MM.1S (cell line): ENCODE measurements at regions not wholly inside any gene's neighbourhood (a gene's known extent, or its start where the extent isn't known, plus 50 kb on each side); places are given as distances from the start of the nearest gene placed in this dataset.

Experiments used
- DNase-seq: peaks from one replicate; pipeline ENCODE4 v3.0.0-alpha.2; 2015
- H2AFZ ChIP-seq: fragments of 300-600 bp; sonication (generic); 2 replicates; pipeline ENCODE4 v1.6.0; 2016; ENCODE audit warnings: antibody characterized with exemption, low read length
- H3F3A ChIP-seq: fragments of 300-600 bp; sonication (generic); 2 replicates; pipeline ENCODE4 v1.6.1; 2016; ENCODE audit warnings: mild to moderate bottlenecking, antibody characterized with exemption, low read length, moderate library complexity, mixed read lengths; ENCODE audit not compliant: insufficient read depth
- H3K27ac ChIP-seq: fragments of 300-600 bp; sonication (generic); 2 replicates; pipeline ENCODE4 v1.5.1; 2016; ENCODE audit warnings: mild to moderate bottlenecking, low read length
- H3K27me3 ChIP-seq: fragments of 300-600 bp; sonication (generic); replicated peaks from 2 replicates; pipeline ENCODE4 v1.6.0; 2016; ENCODE audit warnings: low read length; ENCODE audit not compliant: insufficient read depth
- H3K36me3 ChIP-seq: fragments of 300-600 bp; sonication (generic); replicated peaks from 2 replicates; pipeline ENCODE4 v1.6.1; 2016; ENCODE audit warnings: mild to moderate bottlenecking, low read length, mixed read lengths; ENCODE audit not compliant: insufficient read depth
- H3K4me1 ChIP-seq: fragments of 300-600 bp; sonication (generic); 2 replicates; pipeline ENCODE4 v1.6.1; 2016; ENCODE audit warnings: low read length, mixed read lengths
- H3K4me2 ChIP-seq: fragments of 300-600 bp; sonication (generic); 2 replicates; pipeline ENCODE4 v1.6.0; 2016; ENCODE audit warnings: low read depth, low read length
- H3K4me3 ChIP-seq: fragments of 300-600 bp; sonication (generic); 2 replicates; pipeline ENCODE4 v1.5.1; 2016; ENCODE audit warnings: low read length, mixed read lengths
- H3K79me2 ChIP-seq: fragments of 300-600 bp; sonication (generic); 2 replicates; pipeline ENCODE4 v1.6.1; 2016; ENCODE audit warnings: mixed run types, low read length, mixed read lengths
- H3K9ac ChIP-seq: fragments of 300-600 bp; sonication (generic); 2 replicates; pipeline ENCODE4 v1.6.1; 2016; ENCODE audit warnings: low read length, mixed read lengths
- H3K9me2 ChIP-seq: fragments of 300-600 bp; sonication (generic); replicated peaks from 2 replicates; pipeline ENCODE4 v1.6.1; 2016; ENCODE audit warnings: mild to moderate bottlenecking, low read length, mixed read lengths; ENCODE audit not compliant: insufficient read depth
- H3K9me3 ChIP-seq: fragments of 300-600 bp; sonication (generic); replicated peaks from 2 replicates; pipeline ENCODE4 v1.6.1; 2016; ENCODE audit warnings: mild to moderate bottlenecking, low read length, mixed read lengths; ENCODE audit not compliant: insufficient read depth
- H4K20me1 ChIP-seq: fragments of 300-600 bp; sonication (generic); 2 replicates; pipeline ENCODE4 v1.6.1; 2016; ENCODE audit warnings: mild to moderate bottlenecking, low read length, moderate library complexity, mixed read lengths; ENCODE audit not compliant: insufficient read depth
- EZH2 ChIP-seq: fragments of 300-600 bp; sonication (generic); optimal IDR thresholded peaks from 2 replicates; pipeline ENCODE3; 2017; ENCODE audit warnings: low read depth, mild to moderate bottlenecking, antibody characterized with exemption, low read length, mixed read lengths
- EZH2phosphoT487 ChIP-seq: fragments of 300-600 bp; sonication (generic); IDR thresholded peaks from 2 replicates; pipeline ENCODE4 v1.6.1; 2018; ENCODE audit warnings: antibody characterized with exemption, low read length
- TF ChIP-seq, protein P1 (sequence below): fragments of 300-600 bp; sonication (generic); IDR thresholded peaks from 2 replicates; pipeline ENCODE4 v1.5.1; 2016; ENCODE audit warnings: antibody characterized with exemption, low read length, mixed read lengths

DNA sequence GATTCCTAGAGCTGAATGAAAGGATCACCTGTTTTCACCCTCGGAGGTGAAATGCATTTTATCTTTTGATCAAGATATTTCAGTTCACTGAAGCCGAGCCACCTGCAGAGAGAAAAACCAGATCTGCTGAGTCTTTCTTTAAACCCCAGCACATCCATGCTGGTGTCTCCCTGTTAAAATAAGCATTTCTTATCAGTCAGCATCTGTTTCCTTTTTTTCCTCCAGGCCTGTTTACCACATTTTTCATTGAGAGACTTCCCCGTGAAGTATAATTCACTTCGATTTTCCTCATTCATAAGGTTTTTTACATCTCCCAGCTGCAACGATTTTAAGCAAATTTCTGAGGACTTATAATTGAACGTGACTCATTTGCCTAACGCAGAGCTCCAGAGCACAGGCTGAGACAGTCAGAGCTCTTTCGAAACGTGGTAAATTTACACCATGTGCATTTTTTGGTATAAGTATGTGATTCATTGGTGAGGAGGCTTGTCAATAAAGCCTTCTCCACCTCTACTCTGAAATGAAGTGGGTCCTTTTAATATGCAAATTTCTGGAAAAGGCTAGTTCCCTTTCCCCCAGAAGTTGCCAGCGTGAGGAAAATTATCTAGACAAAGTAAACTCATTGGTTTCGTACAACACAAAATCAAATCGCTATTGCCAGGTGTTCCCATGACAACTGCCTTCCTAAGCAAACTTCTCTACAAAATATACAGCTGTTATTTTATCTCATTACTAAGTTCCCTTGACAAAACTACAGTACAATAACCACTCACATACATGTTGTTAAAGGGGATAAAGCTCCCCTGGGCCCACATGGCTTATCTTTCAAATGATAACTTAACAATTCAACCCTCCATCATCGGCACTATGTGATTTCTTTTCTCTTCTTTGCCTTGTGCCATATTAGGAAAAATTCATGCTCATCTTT lies 374.8 kb upstream of the AKR1E2 start:
- Histone ChIP-seq H3K27me3 (no peaks in the 10 kb centered on the region), H3K36me3 (no peaks in the 10 kb centered on the region), H3F3A (no peaks in the 10 kb centered on the region), H4K20me1 (no peaks in the 10 kb centered on the region), H3K4me1 (no peaks in the 10 kb centered on the region), H2AFZ (0 out of 2 replicates have a peak overlapping the region, but pooled peaks have one; percentile 17), H3K4me3 (no peak overlapping the region), H3K9me3 (no peaks in the 10 kb centered on the region), H3K9ac (no peak overlapping the region), H3K27ac (no peak overlapping the region), H3K79me2 (no peaks in the 10 kb centered on the region), H3K9me2 (no peaks in the 10 kb centered on the region), H3K4me2 (no peak overlapping the region)
- DNase-seq: no peak
- TF ChIP-seq EZH2phosphoT487 (no peak), EZH2 (no peak)
- TF ChIP-seq, protein P1, sequence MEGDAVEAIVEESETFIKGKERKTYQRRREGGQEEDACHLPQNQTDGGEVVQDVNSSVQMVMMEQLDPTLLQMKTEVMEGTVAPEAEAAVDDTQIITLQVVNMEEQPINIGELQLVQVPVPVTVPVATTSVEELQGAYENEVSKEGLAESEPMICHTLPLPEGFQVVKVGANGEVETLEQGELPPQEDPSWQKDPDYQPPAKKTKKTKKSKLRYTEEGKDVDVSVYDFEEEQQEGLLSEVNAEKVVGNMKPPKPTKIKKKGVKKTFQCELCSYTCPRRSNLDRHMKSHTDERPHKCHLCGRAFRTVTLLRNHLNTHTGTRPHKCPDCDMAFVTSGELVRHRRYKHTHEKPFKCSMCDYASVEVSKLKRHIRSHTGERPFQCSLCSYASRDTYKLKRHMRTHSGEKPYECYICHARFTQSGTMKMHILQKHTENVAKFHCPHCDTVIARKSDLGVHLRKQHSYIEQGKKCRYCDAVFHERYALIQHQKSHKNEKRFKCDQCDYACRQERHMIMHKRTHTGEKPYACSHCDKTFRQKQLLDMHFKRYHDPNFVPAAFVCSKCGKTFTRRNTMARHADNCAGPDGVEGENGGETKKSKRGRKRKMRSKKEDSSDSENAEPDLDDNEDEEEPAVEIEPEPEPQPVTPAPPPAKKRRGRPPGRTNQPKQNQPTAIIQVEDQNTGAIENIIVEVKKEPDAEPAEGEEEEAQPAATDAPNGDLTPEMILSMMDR: no peak

- Histone ChIP-seq H3K36me3 (no peaks in the 10 kb centered on the region), H3K4me2 (no peak overlapping the region), H3F3A (no peaks in the 10 kb centered on the region), H3K9me3 (no peaks in the 10 kb centered on the region), H3K4me1 (no peaks in the 10 kb centered on the region), H2AFZ (no peak overlapping the region), H3K27me3 (no peaks in the 10 kb centered on the region), H3K4me3 (no peak overlapping the region), H4K20me1 (no peaks in the 10 kb centered on the region), H3K9me2 (no peaks in the 10 kb centered on the region), H3K79me2 (no peaks in the 10 kb centered on the region), H3K9ac (no peak overlapping the region), H3K27ac (no peak overlapping the region)
- DNase-seq: no peak
- TF ChIP-seq EZH2phosphoT487: no peak
These were observed 375.8 kb upstream of the AKR1E2 start for GRCh38 chr10:4450169-4450568.

DNA sequence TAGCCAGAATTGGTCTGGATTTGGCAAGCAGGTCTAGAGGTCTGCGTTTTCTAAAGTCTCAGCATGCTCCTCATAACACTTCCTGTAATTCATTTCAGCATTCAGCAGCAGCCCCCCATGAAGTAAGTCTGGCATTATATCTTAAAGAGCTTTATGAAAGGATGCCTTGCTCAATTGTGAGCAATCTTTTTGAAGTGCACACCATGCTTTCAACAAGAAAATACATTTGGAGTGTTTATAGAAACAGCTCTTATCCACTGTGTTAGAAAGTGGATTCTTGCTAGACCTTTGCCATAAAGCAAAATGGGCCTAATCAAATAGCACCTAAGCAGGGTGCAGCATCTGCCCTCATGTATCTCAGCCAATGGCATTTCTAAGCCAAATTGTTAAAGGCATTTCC lies 378.0 kb upstream of the AKR1E2 start:
- Histone ChIP-seq H3K9me2 (no peaks in the 10 kb centered on the region), H3F3A (no peaks in the 10 kb centered on the region), H3K27me3 (no peaks in the 10 kb centered on the region), H3K4me3 (no peak overlapping the region), H2AFZ (no peak overlapping the region), H3K79me2 (no peaks in the 10 kb centered on the region), H3K9me3 (no peaks in the 10 kb centered on the region), H3K27ac (no peak overlapping the region), H3K4me2 (no peak overlapping the region), H3K36me3 (no peaks in the 10 kb centered on the region), H4K20me1 (no peaks in the 10 kb centered on the region), H3K4me1 (no peaks in the 10 kb centered on the region), H3K9ac (no peak overlapping the region)
- TF ChIP-seq EZH2 (no peak), EZH2phosphoT487 (no peak)
- TF ChIP-seq, protein P1: no peak
- no peak for DNase-seq

DNA sequence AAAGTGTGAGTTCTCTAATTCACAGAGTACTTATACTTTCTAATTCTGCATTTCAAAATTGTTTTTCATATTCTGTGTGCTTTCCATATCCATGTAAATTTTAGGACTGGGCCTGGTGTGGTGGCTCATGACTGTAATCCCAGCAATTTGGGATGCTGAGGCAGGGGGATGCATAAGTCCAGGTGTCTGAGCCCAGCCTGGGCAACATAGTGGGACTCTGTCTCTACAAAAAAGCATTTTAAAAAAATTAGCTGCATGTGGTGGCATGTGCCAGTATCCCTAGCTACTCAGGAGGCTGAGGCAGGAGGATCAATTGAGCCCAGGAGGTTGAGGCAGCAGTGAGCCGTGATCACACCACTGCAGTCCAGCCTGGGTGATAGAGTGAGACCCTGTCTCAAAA lies 382.6 kb upstream of the AKR1E2 start:
- H3K9me2 ChIP-seq: no peaks in the 10 kb centered on the region
- no peaks in the 10 kb centered on the region for H3K79me2 ChIP-seq
- H3K27me3 ChIP-seq: no peaks in the 10 kb centered on the region
- no peaks in the 10 kb centered on the region for H4K20me1 ChIP-seq
- no peak overlapping the region for H3K9ac ChIP-seq
- no peak overlapping the region for H3K4me3 ChIP-seq
- H3K27ac ChIP-seq: no peak overlapping the region
- no peaks in the 10 kb centered on the region for H3K36me3 ChIP-seq
- TF ChIP-seq EZH2phosphoT487 (no peak), EZH2 (no peak)
- TF ChIP-seq, protein P1: no peak
- H3K9me3 ChIP-seq: no peaks in the 10 kb centered on the region
- H3K4me1 ChIP-seq: no peaks in the 10 kb centered on the region
- H3K4me2 ChIP-seq: no peak overlapping the region
- H3F3A ChIP-seq: no peaks in the 10 kb centered on the region
- H2AFZ ChIP-seq: no peak overlapping the region
- DNase-seq: no peak
